ENCODE measurements at regions not wholly inside any gene's neighbourhood (a gene's known extent, or its start where the extent isn't known, plus 50 kb on each side); places are given as distances from the start of the nearest gene placed in this dataset.
"Not testable (repeated sequence)": the region's sequence is repeated elsewhere in the genome, so short reads cannot be mapped to it uniquely, and the experiment has no call there.

DNA sequence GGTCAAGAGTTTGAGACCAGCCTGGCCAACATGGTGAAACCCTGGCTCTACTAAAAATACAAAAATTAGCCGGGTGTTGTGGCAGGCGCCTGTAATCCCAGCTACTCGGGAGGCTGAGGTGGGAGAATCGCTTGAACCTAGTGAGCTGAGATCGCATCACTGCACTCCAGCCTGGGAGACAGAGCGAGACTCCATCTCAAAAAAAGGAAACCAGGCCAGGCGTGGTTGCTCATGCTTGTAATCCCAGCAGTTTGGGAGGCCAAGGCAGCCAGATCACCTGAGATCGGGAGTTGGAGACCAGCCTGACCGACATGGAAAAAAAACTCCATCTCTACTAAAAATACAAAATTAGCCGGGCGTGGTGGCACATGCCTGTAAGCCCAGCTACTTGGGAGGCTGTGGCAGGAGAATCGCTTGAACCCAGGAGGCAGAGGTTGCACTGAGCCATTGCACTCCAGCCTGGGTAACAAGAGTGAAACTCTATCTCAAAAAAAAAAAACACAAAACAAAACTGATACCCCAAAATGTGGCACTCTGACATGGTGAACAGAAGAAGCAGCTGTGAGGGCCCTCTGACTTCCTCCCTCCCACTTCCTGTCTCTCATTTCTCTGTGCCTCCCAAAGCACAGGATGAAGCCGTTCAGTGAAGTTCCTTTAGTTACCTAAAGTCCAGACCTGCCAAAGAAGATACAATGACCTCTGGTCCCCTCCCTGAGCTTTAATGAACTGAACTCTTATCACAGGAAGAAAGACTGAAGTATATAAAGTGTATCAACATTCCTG lies 93.2 kb upstream of the GRIN2A start:
- not testable (repeated sequence) for H3K4me1 ChIP-seq (ENCODE audit: control insufficient read depth, insufficient read depth, low read length); H3K27me3 Mint-ChIP-seq (ENCODE audit: insufficient read depth); H3K27ac Mint-ChIP-seq; DNase-seq; H3K4me3 ChIP-seq (ENCODE audit: low read length); H3K4me3 Mint-ChIP-seq; H3K9ac ChIP-seq (ENCODE audit: extremely low read depth, low read length, poor library complexity, severe bottlenecking); H3K27me3 ChIP-seq (ENCODE audit: control insufficient read depth, insufficient read depth, low read length, poor library complexity, severe bottlenecking); H3K4me1 Mint-ChIP-seq; H3K27ac ChIP-seq (ENCODE audit: low read depth, low read length)
- H3K36me3 ChIP-seq (ENCODE audit: control insufficient read depth, insufficient read depth, low read length), result peaks cover 11% of the 10 kb centered on the region
- H3K9me3 ChIP-seq (ENCODE audit: control insufficient read depth, low read length), result peaks cover 57% of the 10 kb centered on the region
- peaks cover 72% of the 10 kb centered on the region for H3K9me3 Mint-ChIP-seq
- 95 to 96% methylated on average over 10 to 13 of the region's 13 CpGs for WGBS, 2 experiments (ENCODE audit: insufficient coverage in 1 of 2, insufficient read length in 1 of 2)
- H3K36me3 Mint-ChIP-seq (ENCODE audit: low read depth), result peaks cover 14% of the 10 kb centered on the region

DNA sequence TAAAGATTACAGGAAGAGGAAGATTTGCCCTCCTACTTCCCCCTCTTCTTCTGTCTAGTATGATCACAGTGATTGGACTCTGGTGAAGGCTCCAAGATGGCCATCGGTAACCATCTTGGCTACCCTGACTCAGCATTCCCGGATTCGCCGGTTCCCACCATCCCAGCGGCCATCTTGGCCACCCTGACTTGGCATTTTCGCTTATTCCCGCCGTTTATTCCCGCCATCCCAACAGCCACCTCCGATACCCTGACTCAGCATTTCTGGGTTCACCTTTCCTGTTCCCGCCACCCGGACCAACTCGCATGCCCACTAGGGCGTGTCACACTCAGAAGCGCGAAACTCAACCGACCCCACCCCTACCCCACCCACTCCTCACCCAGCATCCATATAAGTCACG lies 95.4 kb upstream of the GRIN2A start:
- H3K36me3 ChIP-seq (ENCODE audit: control insufficient read depth, insufficient read depth, low read length), result peaks cover 11% of the 10 kb centered on the region
- H3K9ac ChIP-seq (ENCODE audit: extremely low read depth, low read length, poor library complexity, severe bottlenecking), result no peak overlapping the region
- no peak overlapping the region for H3K4me3 Mint-ChIP-seq
- DNase-seq, result peak; percentile 53
- peaks cover 50% of the 10 kb centered on the region for H3K9me3 ChIP-seq (ENCODE audit: control insufficient read depth, low read length)
- WGBS, 2 experiments (ENCODE audit: insufficient coverage in 1 of 2, insufficient read length in 1 of 2), result 81 to 90% methylated on average over 6 to 18 of the region's 18 CpGs
- H3K4me1 ChIP-seq (ENCODE audit: control insufficient read depth, insufficient read depth, low read length), result peaks cover 3% of the 10 kb centered on the region
- H3K27ac Mint-ChIP-seq, result no peak overlapping the region
- H3K9me3 Mint-ChIP-seq, result peaks cover 59% of the 10 kb centered on the region
- H3K27me3 ChIP-seq (ENCODE audit: control insufficient read depth, insufficient read depth, low read length, poor library complexity, severe bottlenecking), result no peaks in the 10 kb centered on the region
- TF ChIP-seq, protein P1, sequence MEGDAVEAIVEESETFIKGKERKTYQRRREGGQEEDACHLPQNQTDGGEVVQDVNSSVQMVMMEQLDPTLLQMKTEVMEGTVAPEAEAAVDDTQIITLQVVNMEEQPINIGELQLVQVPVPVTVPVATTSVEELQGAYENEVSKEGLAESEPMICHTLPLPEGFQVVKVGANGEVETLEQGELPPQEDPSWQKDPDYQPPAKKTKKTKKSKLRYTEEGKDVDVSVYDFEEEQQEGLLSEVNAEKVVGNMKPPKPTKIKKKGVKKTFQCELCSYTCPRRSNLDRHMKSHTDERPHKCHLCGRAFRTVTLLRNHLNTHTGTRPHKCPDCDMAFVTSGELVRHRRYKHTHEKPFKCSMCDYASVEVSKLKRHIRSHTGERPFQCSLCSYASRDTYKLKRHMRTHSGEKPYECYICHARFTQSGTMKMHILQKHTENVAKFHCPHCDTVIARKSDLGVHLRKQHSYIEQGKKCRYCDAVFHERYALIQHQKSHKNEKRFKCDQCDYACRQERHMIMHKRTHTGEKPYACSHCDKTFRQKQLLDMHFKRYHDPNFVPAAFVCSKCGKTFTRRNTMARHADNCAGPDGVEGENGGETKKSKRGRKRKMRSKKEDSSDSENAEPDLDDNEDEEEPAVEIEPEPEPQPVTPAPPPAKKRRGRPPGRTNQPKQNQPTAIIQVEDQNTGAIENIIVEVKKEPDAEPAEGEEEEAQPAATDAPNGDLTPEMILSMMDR (conservative IDR thresholded peaks at IDR 0.05), result no peak
- H3K27me3 Mint-ChIP-seq (ENCODE audit: insufficient read depth), result no peaks in the 10 kb centered on the region
- peaks cover 12% of the 10 kb centered on the region for H3K36me3 Mint-ChIP-seq (ENCODE audit: low read depth)
- no peak overlapping the region for H3K27ac ChIP-seq (ENCODE audit: low read depth, low read length)
- peaks cover 5% of the 10 kb centered on the region for H3K4me1 Mint-ChIP-seq
- H3K4me3 ChIP-seq (ENCODE audit: low read length), result no peak overlapping the region

DNA sequence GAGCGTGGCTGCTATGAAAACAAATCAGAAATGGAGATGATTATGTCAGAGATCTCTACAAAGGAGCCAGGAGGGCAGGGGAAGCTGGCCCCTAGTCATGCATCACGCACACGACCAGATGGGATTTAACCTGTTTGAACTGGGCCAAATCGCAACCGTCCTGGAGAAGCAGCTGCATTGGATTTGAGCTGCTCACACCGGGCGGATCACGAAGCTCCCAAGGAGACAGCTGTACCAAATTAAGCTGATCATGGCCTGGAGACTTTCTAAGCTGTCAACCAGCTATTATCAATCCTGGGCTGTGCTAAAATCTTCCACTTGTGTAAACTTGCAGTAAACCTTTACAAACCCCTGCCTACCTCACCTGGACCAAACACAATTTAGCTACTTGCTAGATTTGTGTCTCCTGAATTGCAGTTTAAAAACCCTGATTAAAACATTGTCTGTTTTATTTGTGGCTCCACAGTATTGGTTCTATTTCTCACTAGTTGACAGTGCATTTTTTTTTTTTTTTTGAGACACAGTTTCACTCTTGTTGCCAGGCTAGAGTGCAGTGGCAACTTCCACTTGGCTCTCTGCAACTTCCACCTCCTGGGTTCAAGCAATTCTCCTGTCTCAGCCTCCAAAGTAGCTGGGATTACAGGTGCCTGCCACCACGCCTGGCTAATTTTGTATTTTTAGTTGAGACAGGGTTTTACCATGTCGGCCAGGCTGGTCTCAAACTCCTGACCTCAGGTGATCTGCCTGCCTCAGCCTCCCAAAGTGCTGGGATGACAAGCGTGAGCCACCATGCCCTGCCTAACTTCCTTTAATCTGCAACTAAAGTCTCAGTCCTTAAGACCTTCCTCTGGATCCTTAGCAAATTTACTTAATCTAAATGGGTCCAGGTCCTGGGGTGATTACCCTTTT lies 98.3 kb upstream of the GRIN2A start:
- peaks cover 3% of the 10 kb centered on the region for H3K4me1 ChIP-seq (ENCODE audit: control insufficient read depth, insufficient read depth, low read length)
- H3K27me3 ChIP-seq (ENCODE audit: control insufficient read depth, insufficient read depth, low read length, poor library complexity, severe bottlenecking), result no peaks in the 10 kb centered on the region
- H3K36me3 ChIP-seq (ENCODE audit: control insufficient read depth, insufficient read depth, low read length), result peaks cover 7% of the 10 kb centered on the region
- H3K4me3 Mint-ChIP-seq, result no peak overlapping the region
- no peak overlapping the region for H3K4me3 ChIP-seq (ENCODE audit: low read length)
- TF ChIP-seq, protein P1 (conservative IDR thresholded peaks at IDR 0.05), result no peak
- no peak overlapping the region for H3K9ac ChIP-seq (ENCODE audit: extremely low read depth, low read length, poor library complexity, severe bottlenecking)
- H3K27me3 Mint-ChIP-seq (ENCODE audit: insufficient read depth), result no peaks in the 10 kb centered on the region
- no peak overlapping the region for H3K27ac Mint-ChIP-seq
- peaks cover 22% of the 10 kb centered on the region for H3K4me1 Mint-ChIP-seq
- WGBS, 2 experiments (ENCODE audit: insufficient coverage in 1 of 2, insufficient read length in 1 of 2), result 85 to 86% methylated on average over 11 of the region's 11 CpGs
- DNase-seq, result no peak
- peaks cover 41% of the 10 kb centered on the region for H3K9me3 ChIP-seq (ENCODE audit: control insufficient read depth, low read length)
- H3K36me3 Mint-ChIP-seq (ENCODE audit: low read depth), result peaks cover 13% of the 10 kb centered on the region
- H3K27ac ChIP-seq (ENCODE audit: low read depth, low read length), result no peak overlapping the region
- peaks cover 62% of the 10 kb centered on the region for H3K9me3 Mint-ChIP-seq

Data from endodermal cell (in vitro differentiated cells).